ENCODE measurements at regions not wholly inside any gene's neighbourhood (a gene's known extent, or its start where the extent isn't known, plus 50 kb on each side); places are given as distances from the start of the nearest gene placed in this dataset.

DNA sequence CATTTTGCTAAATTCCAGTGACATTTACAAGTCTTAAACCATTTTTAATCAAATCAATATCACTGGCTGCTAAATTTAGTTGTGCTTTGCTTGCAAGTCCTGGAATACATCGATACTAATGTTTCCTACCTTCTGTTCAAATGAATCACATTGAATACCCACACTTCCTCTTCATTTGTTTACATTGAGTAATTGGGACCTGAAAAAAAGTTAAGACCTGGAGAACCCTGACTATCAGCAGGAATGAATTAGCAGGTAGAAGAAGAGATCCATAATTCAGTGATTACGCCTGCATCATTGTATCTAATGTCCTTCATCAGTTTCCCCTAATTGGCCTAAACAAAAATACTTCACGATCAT lies 369.3 kb downstream of the ETNK1 start:
- no peak for DNase-seq

DNA sequence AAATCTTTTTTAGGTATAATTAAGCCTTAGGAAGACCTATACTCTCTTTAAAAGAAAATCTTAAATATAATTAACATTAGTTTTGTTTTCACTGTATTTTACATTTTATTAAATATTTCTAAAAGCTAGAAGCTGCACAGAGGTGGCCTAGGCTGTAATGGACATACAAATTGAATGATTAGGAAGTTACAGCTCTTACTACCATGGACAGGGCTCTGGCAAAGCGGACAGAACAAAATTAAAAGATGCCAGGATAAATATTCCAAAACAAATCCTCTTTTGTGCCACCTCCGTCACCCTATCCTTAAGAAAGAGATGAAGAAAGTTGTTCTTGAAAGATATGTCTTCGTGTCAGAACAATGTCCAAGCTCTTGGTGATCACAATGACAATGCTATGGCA lies 376.5 kb downstream of the ETNK1 start:
- DNase-seq: no peak

- no peak for DNase-seq
These were observed 377.4 kb downstream of the ETNK1 start for GRCh38 chr12:23002381-23002780.

DNA sequence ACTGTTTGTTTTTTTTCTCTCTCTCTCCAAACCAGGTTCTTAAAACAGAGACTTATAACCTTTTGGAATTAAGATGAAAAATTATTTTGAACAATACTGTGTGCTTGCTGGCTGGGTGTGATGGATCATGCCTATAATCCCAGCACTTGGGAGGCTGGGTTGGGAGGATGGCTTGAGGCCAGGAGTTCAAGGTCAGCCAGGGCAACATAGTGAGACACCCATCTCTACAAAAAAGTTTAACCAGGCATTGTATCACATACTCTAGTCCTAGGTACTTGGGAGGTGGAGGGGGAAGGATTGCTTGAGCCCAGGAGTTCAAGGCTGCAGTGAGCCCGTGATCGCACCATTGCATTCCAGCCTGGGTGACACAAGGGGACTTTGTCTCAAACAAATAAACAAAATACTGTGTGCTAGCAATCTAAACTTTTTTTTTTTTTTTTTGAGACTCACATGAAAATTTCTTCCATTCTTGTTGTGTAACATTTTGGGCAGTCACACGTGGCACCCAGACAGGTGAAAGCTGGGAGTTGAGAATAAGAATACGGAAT lies 379.6 kb downstream of the ETNK1 start:
- no peak for DNase-seq

- DNase-seq: no peak
These were observed 380.4 kb downstream of the ETNK1 start for GRCh38 chr12:23005387-23005786.

DNA sequence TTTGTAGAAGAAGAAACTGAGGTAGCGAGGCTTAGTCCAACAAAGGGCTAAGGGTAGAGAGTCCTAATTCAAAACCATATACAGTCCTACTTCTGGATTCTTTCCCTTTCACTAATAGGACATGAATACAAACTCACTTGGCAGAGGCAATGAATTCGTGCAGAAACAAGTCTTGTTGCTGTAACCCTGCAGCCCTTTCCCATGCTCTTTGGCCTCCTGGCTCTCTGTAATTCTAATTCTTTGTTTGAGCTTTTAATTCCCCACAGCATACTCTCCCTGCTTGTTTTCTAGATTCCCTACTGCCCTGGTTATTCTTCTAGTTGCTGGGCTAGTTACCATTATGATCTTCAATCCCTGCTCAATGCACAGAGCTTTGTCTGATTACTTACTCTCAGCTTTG lies 381.4 kb downstream of the ETNK1 start:
- no peak for DNase-seq

DNA sequence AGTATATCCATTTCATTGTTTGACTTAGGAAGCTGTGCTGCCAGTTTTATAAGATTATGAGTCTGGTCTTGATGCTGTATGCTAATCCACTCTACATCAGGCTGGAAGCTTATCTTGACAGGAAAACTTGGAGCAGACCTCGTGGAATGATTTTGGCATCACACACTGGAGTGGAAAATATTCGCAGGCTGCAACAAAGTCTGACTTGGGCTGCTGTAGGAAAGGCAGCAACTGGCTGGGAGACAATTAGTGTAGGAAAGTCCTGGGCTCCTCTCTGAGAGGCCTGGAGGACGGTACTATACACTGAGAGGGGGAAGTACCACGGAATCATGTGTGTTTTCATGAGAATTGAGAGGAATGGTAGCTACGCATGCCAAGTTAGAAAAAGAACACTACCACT lies 383.7 kb downstream of the ETNK1 start:
- no peak for DNase-seq

GRCh38 chr12:23014749-23015148 lies 389.8 kb downstream of the ETNK1 start:
- no peak for DNase-seq

DNA sequence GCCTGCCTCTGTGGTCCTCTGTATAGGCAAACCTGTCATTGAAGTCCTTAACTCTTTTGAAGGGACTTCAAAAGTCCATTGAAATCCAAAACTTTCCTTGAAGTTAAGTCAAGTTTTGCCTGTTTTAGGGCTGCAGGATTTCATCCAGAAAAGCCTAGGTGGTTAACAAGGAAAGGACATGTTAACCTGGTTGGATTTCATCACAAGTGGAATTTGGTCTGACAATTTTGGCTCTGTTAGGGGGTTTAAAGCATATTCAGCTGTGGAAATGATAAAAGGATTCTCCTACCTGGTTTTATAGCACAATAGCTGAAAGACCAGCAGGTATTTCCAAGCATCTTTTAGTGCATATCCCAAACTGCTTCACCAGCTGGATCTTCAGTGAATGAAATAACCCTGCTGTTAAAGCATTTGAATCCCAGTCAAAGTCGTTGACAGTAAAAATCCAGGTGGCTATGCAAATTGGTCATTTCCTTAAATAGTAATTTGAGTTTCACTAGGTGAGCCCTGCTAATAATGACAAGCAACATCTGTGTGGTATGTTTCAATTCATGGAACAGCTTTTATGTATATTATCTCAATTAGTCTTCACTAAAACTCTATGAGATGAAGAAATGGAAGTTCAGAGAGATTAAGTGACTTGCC lies 400.5 kb downstream of the ETNK1 start:
- DNase-seq: no peak

- DNase-seq: no peak
These were observed 403.3 kb downstream of the ETNK1 start for GRCh38 chr12:23028158-23028802.

- DNase-seq: no peak
These were observed 404.2 kb downstream of the ETNK1 start for GRCh38 chr12:23029185-23029584.

GRCh38 chr12:23039834-23040233 lies 414.9 kb downstream of the ETNK1 start:
- DNase-seq: no peak

- DNase-seq: no peak
These were observed 416.8 kb downstream of the ETNK1 start for GRCh38 chr12:23041774-23042173.

DNA sequence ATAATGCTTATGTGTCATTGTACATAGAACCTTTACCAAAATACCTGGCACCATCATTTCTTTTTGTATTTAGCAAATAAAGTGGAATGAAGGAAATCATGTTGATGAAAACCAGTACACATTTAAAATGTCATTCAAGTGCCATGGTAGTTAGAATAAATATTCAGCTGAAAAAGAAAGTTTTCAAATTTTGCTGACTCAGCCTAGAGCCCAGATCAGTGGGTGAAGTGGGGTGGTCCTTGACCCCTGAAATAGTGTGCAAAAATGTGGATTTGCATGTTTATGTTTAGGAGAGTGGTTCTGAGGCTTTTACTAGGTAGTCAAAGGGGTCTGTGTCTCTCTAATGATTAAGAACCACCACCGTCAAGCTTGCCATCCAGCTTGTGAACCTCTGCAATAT lies 418.7 kb downstream of the ETNK1 start:
- DNase-seq: no peak

DNA sequence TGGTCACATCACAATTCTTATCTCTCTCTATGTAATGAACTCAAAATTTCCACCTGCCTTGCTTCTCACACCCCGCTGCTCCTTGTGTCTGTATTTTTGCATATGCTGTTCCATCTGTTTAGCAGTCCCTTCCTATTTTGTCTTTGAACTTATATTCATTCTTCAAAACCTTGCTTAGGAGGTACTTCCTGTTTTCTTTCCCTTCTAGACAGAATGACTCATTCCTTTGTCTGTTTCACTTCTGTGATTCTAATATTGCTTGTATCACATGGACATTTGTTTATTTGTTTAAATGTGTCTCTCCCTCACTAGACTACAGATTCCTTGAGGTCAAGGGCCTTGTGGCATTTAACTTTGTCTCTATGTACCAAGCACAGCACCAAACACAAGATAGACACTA lies 424.2 kb downstream of the ETNK1 start:
- no peak for DNase-seq

DNA sequence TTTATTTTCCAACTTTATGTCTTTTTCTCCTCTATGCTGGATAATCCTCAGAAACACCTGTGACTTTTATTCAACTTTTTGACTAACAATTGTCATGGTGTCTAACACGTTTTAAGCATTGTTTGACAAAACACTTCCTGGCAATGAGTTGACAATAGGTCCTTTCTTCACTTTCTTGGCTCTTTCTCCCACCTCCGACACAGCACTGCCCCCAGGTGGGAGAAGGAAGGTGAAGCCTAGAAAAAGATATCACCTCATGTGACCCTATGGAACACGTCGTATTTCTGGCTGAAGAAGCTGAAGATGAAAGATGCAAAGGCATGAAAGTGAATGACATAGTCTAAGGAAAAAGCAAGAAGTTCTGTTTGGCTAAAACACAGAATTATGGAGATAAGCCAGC lies 430.0 kb downstream of the ETNK1 start:
- DNase-seq: no peak

GRCh38 chr12:23057571-23057970 lies 432.6 kb downstream of the ETNK1 start:
- no peak for DNase-seq

GRCh38 chr12:23060161-23060560 lies 435.2 kb downstream of the ETNK1 start:
- DNase-seq: no peak

DNA sequence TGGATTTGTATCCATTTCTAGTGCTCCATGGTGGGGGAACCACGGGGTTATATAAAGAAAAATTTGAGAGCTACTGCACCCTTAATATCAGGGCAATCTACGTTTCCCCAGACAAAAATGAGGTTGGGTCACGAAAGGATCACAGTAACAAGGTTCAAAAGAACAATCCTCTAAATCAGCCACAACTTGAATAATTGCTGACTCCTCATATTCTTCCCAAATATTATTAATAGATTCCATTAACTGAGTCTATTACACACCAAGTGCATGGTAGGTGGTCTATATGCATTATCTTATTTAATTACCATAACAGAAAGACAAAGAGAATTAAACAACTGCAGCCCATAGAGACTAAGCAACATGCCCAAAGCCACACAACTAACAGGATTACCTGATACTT lies 438.2 kb downstream of the ETNK1 start:
- no peak for DNase-seq

GRCh38 chr12:23066095-23066494 lies 441.1 kb downstream of the ETNK1 start:
- no peak for DNase-seq

GRCh38 chr12:23083267-23083666 lies 458.3 kb downstream of the ETNK1 start:
- DNase-seq: no peak

DNA sequence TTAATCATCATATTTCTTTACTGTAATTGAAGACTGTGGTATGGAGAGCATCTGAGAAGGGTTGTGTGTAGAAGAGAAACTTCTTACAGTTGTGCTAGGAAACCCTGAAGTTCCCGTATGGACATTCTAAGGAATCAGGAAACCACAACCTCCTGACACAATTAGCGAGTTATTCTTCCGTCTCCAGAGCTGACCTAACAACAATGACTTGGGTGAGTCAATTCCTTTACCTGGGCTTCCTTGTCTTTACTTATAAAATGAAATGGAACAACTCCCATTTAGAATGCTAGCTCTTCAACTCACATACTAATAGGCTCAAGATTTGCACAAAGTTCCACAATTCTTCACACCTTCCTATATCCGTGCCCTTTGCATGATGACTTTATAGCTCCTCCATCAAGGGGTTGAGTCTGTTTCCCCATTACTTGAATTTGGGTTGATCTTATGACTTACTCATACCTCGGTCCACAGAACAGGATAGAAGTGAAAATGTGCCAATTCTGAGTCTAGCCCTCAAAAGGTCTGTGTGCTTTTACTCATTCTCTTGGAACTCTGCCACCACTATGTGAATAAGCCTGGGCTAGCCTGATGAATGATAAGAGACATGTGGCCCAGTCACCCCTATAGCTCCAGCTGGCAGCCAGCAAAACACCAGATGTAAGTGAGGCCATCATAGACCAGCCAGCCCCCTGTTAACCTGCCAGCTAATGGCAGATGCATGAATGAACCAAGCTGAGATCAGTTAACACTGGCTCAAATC lies 459.4 kb downstream of the ETNK1 start:
- DNase-seq: peak; percentile 18

- DNase-seq: no peak
These were observed 463.6 kb downstream of the ETNK1 start for GRCh38 chr12:23088594-23088993.

DNA sequence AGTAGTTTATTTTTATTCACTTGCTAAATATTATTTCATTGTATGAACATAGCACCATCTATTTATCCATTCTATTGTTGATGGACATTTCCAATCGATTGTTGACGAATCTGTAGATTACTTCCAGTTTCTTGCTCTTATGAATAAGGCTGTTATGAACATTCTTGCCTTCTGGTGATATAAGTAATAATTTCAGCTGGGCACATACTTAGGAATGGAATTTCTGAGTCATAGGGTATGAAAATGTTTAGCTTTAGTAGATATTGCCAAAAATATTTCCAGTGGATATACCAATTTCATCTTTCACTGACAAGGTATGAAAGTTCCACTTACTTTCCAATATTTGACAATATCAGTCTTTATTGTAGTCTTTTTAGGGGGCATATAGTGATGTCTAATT lies 468.5 kb downstream of the ETNK1 start:
- no peak for DNase-seq
